ENCODE measurements at regions not wholly inside any gene's neighbourhood (a gene's known extent, or its start where the extent isn't known, plus 50 kb on each side); places are given as distances from the start of the nearest gene placed in this dataset.

- TF ChIP-seq SP2 (CRISPR knock-in tag; IDR thresholded peaks at IDR 0.05), result no peak
- TF ChIP-seq NFYB (CRISPR knock-in tag; IDR thresholded peaks at IDR 0.05), result no peak
- TF ChIP-seq KAT2B (IDR thresholded peaks at IDR 0.05; ENCODE audit: borderline replicate concordance, low read depth, low read length), result no peak
- no peak for TF ChIP-seq CTCF (CRISPR knock-in tag; IDR thresholded peaks at IDR 0.05)
- no peak for TF ChIP-seq POLR2A (IDR thresholded peaks at IDR 0.05; ENCODE audit: insufficient read depth in 1 of 2, low read depth in 2 of 2, low read length in 2 of 2)
- TF ChIP-seq ETS1 (CRISPR knock-in tag; IDR thresholded peaks at IDR 0.05), result no peak
- no peak for TF ChIP-seq TAF15 (IDR thresholded peaks at IDR 0.05; ENCODE audit: low read depth, low read length, poor library complexity, severe bottlenecking)
Measured at GRCh38 chr21:15601390-15601789, 128.4 kb upstream of the USP25 start.
